Endodermal cell (in vitro differentiated cells): ENCODE measurements at regions not wholly inside any gene's neighbourhood (a gene's known extent, or its start where the extent isn't known, plus 50 kb on each side); places are given as distances from the start of the nearest gene placed in this dataset.

Experiments
- DNase-seq: peaks from one replicate; pipeline ENCODE4 v3.0.0-alpha.2; 2017
- H3K27ac ChIP-seq: 2 replicates; pipeline ENCODE4 v1.5.1; 2013; ENCODE audit warnings: mild to moderate bottlenecking, low read depth, low read length, moderate library complexity
- H3K27me3 ChIP-seq: 2 replicates; pipeline ENCODE4 v1.6.1; 2013; ENCODE audit warnings: mild to moderate bottlenecking, low read length, moderate library complexity; ENCODE audit not compliant: insufficient read depth, control insufficient read depth, poor library complexity, severe bottlenecking
- H3K36me3 ChIP-seq: 2 replicates; pipeline ENCODE4 v1.7.0; 2013; ENCODE audit warnings: mild to moderate bottlenecking, low read length, moderate library complexity; ENCODE audit not compliant: control insufficient read depth, insufficient read depth
- H3K4me1 ChIP-seq: one replicate; pipeline ENCODE4 v1.7.0; 2013; ENCODE audit warnings: low read length; ENCODE audit not compliant: control insufficient read depth, insufficient read depth
- H3K4me3 ChIP-seq: 2 replicates; pipeline ENCODE4 v1.5.1; 2013; ENCODE audit warnings: mild to moderate bottlenecking, low read length, moderate library complexity
- H3K9ac ChIP-seq: 2 replicates; pipeline ENCODE4 v1.6.1; 2013; ENCODE audit warnings: mild to moderate bottlenecking, low read length, moderate library complexity; ENCODE audit not compliant: poor library complexity, severe bottlenecking; ENCODE audit errors: extremely low read depth
- H3K9me3 ChIP-seq: 2 replicates; pipeline ENCODE4 v1.6.1; 2013; ENCODE audit warnings: mild to moderate bottlenecking, low read length, moderate library complexity; ENCODE audit not compliant: control insufficient read depth
- H3K27ac Mint-ChIP-seq: 2 replicates; pipeline ENCODE4 v1.8.0; 2020; ENCODE audit warnings: mixed read lengths
- H3K27me3 Mint-ChIP-seq: 2 replicates; pipeline ENCODE4 v1.8.0; 2021; ENCODE audit warnings: mild to moderate bottlenecking, mixed read lengths; ENCODE audit not compliant: insufficient read depth
- H3K36me3 Mint-ChIP-seq: 2 replicates; pipeline ENCODE4 v1.8.0; 2020; ENCODE audit warnings: low read depth, mixed read lengths
- H3K4me1 Mint-ChIP-seq: 2 replicates; pipeline ENCODE4 v1.8.0; 2020; ENCODE audit warnings: mixed read lengths
- H3K4me3 Mint-ChIP-seq: 2 replicates; pipeline ENCODE4 v1.8.0; 2020; ENCODE audit warnings: mild to moderate bottlenecking, moderate library complexity, mixed read lengths
- H3K9me3 Mint-ChIP-seq: 2 replicates; pipeline ENCODE4 v1.8.0; 2020; ENCODE audit warnings: mild to moderate bottlenecking, mixed read lengths
- WGBS, 2 experiments: methylation state at CpG; one replicate each; pipeline versions ENCODE4 v1.1.5 to v1.1.7; 2013; ENCODE audit warnings: missing lambda C conversion rate in 2 of 2, mixed read lengths in 1 of 2; ENCODE audit not compliant: insufficient coverage in 1 of 2, insufficient read length in 1 of 2; 5-methylcytosine and 5-hydroxymethylcytosine counted together
- TF ChIP-seq, protein P1 (sequence below): fragments of 200-600 bp; sonication (generic); conservative IDR thresholded peaks from 2 replicates; pipeline ENCODE4 v1.5.0; 2021; ENCODE audit warnings: antibody characterized with exemption, mild to moderate bottlenecking

DNA sequence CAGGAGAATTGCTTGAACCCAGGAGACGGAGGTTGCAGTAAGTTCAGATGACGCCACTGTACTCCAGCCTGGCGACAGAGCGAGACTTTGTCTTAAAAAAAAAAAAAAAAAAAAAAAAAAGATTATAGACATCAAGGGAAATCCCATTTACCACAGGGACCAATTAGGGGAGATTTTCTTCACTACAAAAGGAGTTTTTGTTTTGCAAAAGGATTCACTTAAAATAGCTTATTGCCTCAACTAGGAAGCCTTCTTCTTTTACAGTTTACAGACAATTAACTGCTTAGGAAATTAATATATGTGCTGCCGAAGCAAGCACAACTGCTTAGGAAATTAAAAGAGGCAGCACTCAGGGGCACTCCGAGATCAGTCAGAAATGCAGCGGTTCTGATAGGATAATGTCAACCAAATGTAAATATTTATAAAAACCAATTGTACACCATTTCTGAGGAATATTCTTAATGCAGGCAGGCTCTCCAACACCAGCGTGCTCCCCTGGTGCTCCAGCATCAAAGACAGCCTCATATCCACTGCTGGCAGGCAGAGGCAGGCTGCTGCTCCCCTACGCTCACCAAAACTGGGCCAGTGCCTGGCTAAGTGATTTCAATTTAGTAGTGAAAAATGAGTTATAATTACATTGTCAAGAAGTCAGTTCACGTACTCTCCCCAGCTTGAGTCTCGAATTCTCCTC lies 107.9 kb upstream of the RAB4A start:
- no peaks in the 10 kb centered on the region for H3K9me3 Mint-ChIP-seq
- H3K4me1 Mint-ChIP-seq = peaks cover 39% of the 10 kb centered on the region
- no peaks in the 10 kb centered on the region for H3K36me3 Mint-ChIP-seq
- H3K27me3 Mint-ChIP-seq = peaks cover 2% of the 10 kb centered on the region
- TF ChIP-seq, protein P1, sequence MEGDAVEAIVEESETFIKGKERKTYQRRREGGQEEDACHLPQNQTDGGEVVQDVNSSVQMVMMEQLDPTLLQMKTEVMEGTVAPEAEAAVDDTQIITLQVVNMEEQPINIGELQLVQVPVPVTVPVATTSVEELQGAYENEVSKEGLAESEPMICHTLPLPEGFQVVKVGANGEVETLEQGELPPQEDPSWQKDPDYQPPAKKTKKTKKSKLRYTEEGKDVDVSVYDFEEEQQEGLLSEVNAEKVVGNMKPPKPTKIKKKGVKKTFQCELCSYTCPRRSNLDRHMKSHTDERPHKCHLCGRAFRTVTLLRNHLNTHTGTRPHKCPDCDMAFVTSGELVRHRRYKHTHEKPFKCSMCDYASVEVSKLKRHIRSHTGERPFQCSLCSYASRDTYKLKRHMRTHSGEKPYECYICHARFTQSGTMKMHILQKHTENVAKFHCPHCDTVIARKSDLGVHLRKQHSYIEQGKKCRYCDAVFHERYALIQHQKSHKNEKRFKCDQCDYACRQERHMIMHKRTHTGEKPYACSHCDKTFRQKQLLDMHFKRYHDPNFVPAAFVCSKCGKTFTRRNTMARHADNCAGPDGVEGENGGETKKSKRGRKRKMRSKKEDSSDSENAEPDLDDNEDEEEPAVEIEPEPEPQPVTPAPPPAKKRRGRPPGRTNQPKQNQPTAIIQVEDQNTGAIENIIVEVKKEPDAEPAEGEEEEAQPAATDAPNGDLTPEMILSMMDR = no peak
- no peak overlapping the region for H3K27ac ChIP-seq
- no peak for DNase-seq
- H3K9ac ChIP-seq = no peak overlapping the region
- no peak overlapping the region for H3K4me3 Mint-ChIP-seq
- H3K27ac Mint-ChIP-seq = no peak overlapping the region
- WGBS, 2 experiments = 93 to 100% methylated on average over 1 to 9 of the region's 11 CpGs
- H3K9me3 ChIP-seq = no peaks in the 10 kb centered on the region
- no peak overlapping the region for H3K4me3 ChIP-seq
- no peaks in the 10 kb centered on the region for H3K36me3 ChIP-seq
- no peaks in the 10 kb centered on the region for H3K27me3 ChIP-seq
- H3K4me1 ChIP-seq = peaks cover 6% of the 10 kb centered on the region

DNA sequence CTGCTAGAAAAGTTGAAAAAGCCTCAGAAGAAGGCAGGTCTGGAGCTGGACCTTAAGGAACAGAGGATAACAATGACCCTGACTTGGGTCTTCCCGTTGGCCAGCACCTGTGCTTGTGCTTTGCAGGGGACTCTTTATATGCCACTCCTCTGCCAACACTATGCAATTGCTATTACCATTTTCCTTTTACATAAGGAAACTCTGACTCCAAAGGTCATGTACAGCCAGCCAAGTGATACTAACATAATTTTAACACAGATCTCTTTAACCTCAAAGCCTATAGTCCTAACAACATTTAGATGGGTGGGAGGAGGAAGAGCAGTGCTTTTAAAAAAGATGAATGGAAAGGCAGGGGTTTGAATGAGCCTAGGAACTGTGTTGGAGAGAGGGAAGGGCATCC lies 106.6 kb upstream of the RAB4A start:
- Histone ChIP-seq H3K27me3 (no peaks in the 10 kb centered on the region), H3K9me3 (no peaks in the 10 kb centered on the region), H3K36me3 (no peaks in the 10 kb centered on the region), H3K9ac (no peak overlapping the region), H3K4me3 (no peak overlapping the region), H3K4me1 (no peaks in the 10 kb centered on the region), H3K27ac (no peak overlapping the region)
- Mint-ChIP-seq H3K4me3 (no peak overlapping the region), H3K27ac (no peak overlapping the region), H3K36me3 (no peaks in the 10 kb centered on the region), H3K9me3 (no peaks in the 10 kb centered on the region), H3K27me3 (peaks cover 8% of the 10 kb centered on the region), H3K4me1 (peaks cover 29% of the 10 kb centered on the region)
- WGBS, 2 experiments = 40 to 86% methylated on average over 1 of the region's 1 CpG
- TF ChIP-seq, protein P1 = no peak
- DNase-seq = no peak

DNA sequence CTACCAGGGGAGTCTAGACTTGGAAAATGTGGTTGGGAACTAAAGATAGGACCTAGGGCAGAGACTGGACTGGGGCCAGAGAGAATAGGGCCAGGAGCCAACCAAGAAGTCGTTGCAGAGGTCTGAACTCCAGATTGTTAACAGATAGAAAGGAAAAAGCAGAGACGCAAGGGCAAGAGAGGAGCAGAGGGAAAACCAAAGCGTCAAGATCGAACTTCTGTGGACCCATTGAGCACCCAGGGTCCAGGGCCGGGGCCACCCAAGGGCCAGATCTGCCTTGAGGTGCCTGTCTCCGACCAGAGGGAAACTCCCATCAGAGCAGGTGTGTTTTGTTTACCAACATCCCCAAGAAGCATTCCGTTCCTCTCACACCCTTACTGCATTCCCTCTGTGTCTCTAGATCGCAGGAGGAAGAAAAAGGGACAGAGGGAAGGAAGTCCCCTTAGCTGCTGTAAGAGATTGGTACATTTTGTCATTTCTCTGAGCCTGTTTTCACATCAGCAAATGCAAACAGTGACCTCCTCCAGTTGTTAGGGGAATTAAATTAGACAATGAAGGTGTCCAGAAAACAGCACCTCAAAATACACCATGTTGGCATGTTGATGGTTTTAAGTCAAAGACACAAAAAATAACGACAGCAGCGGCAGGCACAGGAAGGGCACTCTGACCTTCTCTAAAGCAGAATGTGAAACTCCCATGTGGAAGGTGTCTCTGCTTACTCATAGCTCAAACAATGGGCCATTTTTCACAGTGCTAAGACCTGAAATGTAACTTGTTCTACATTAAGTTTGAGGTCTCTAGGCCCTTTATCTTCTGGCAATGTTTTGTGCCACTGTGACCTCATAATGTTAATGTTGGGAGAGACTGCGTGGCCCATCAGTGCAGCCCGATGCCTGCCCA lies 105.8 kb upstream of the RAB4A start:
- H3K4me3 Mint-ChIP-seq = no peak overlapping the region
- Histone ChIP-seq H3K4me1 (no peaks in the 10 kb centered on the region), H3K9ac (no peak overlapping the region), H3K27ac (no peak overlapping the region), H3K4me3 (no peak overlapping the region), H3K36me3 (no peaks in the 10 kb centered on the region), H3K27me3 (no peaks in the 10 kb centered on the region), H3K9me3 (no peaks in the 10 kb centered on the region)
- H3K27ac Mint-ChIP-seq = no peak overlapping the region
- peaks cover 26% of the 10 kb centered on the region for H3K4me1 Mint-ChIP-seq
- 91 to 95% methylated on average over 9 to 11 of the region's 12 CpGs for WGBS, 2 experiments
- no peak for DNase-seq
- no peaks in the 10 kb centered on the region for H3K9me3 Mint-ChIP-seq
- no peaks in the 10 kb centered on the region for H3K36me3 Mint-ChIP-seq
- peaks cover 11% of the 10 kb centered on the region for H3K27me3 Mint-ChIP-seq
- TF ChIP-seq, protein P1 = no peak
